ENCODE measurements at regions not wholly inside any gene's neighbourhood (a gene's known extent, or its start where the extent isn't known, plus 50 kb on each side); places are given as distances from the start of the nearest gene placed in this dataset.
"Not testable (repeated sequence)": the region's sequence is repeated elsewhere in the genome, so short reads cannot be mapped to it uniquely, and the experiment has no call there.

DNA sequence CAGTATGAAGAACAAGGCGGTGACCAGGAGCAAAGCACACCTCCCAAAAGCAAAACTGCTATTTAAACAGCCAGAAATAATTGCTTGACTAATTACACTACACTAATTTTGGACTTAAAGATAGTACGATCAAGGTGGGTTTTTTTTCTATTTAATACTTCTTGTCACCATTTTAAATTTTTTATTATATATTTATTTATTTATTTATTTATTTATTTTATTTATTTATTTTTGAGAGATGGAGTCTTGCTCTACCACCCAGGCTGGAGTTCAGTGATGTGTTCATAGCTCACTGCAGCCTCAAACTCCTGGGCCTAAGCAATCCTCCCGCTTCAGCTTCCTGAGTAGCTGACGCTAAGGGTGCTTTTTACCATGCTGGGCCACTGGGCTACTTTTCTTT lies 146.2 kb upstream of the IRX1 start:
- peaks cover 13% of the 10 kb centered on the region for H3K9me3 Mint-ChIP-seq
- H3K4me3 Mint-ChIP-seq = no peak overlapping the region
- H3K4me1 Mint-ChIP-seq = no peaks in the 10 kb centered on the region
- H3K36me3 Mint-ChIP-seq = no peaks in the 10 kb centered on the region; the same call in 1 of the 2 replicates
- H3K27me3 Mint-ChIP-seq (ENCODE audit: low read depth) = no peaks in the 10 kb centered on the region
- ChIA-PET CTCF (no interaction called here), POLR2A (no interaction called here)
- DNase-seq (ENCODE audit: low spot score) = no peak
- ATAC-seq = no peak
- TF ChIP-seq, protein P1, sequence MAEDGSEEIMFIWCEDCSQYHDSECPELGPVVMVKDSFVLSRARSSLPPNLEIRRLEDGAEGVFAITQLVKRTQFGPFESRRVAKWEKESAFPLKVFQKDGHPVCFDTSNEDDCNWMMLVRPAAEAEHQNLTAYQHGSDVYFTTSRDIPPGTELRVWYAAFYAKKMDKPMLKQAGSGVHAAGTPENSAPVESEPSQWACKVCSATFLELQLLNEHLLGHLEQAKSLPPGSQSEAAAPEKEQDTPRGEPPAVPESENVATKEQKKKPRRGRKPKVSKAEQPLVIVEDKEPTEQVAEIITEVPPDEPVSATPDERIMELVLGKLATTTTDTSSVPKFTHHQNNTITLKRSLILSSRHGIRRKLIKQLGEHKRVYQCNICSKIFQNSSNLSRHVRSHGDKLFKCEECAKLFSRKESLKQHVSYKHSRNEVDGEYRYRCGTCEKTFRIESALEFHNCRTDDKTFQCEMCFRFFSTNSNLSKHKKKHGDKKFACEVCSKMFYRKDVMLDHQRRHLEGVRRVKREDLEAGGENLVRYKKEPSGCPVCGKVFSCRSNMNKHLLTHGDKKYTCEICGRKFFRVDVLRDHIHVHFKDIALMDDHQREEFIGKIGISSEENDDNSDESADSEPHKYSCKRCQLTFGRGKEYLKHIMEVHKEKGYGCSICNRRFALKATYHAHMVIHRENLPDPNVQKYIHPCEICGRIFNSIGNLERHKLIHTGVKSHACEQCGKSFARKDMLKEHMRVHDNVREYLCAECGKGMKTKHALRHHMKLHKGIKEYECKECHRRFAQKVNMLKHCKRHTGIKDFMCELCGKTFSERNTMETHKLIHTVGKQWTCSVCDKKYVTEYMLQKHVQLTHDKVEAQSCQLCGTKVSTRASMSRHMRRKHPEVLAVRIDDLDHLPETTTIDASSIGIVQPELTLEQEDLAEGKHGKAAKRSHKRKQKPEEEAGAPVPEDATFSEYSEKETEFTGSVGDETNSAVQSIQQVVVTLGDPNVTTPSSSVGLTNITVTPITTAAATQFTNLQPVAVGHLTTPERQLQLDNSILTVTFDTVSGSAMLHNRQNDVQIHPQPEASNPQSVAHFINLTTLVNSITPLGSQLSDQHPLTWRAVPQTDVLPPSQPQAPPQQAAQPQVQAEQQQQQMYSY (CRISPR knock-in tag; IDR thresholded peaks at IDR 0.05) = no peak
- TF ChIP-seq CREB1 (CRISPR knock-in tag; IDR thresholded peaks at IDR 0.05) = no peak
- TF ChIP-seq, protein P2, sequence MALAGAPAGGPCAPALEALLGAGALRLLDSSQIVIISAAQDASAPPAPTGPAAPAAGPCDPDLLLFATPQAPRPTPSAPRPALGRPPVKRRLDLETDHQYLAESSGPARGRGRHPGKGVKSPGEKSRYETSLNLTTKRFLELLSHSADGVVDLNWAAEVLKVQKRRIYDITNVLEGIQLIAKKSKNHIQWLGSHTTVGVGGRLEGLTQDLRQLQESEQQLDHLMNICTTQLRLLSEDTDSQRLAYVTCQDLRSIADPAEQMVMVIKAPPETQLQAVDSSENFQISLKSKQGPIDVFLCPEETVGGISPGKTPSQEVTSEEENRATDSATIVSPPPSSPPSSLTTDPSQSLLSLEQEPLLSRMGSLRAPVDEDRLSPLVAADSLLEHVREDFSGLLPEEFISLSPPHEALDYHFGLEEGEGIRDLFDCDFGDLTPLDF (CRISPR knock-in tag; IDR thresholded peaks at IDR 0.05) = no peak
- TF ChIP-seq, protein P3, sequence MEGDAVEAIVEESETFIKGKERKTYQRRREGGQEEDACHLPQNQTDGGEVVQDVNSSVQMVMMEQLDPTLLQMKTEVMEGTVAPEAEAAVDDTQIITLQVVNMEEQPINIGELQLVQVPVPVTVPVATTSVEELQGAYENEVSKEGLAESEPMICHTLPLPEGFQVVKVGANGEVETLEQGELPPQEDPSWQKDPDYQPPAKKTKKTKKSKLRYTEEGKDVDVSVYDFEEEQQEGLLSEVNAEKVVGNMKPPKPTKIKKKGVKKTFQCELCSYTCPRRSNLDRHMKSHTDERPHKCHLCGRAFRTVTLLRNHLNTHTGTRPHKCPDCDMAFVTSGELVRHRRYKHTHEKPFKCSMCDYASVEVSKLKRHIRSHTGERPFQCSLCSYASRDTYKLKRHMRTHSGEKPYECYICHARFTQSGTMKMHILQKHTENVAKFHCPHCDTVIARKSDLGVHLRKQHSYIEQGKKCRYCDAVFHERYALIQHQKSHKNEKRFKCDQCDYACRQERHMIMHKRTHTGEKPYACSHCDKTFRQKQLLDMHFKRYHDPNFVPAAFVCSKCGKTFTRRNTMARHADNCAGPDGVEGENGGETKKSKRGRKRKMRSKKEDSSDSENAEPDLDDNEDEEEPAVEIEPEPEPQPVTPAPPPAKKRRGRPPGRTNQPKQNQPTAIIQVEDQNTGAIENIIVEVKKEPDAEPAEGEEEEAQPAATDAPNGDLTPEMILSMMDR (IDR thresholded peaks at IDR 0.05) = no peak
- TF ChIP-seq, protein P4, sequence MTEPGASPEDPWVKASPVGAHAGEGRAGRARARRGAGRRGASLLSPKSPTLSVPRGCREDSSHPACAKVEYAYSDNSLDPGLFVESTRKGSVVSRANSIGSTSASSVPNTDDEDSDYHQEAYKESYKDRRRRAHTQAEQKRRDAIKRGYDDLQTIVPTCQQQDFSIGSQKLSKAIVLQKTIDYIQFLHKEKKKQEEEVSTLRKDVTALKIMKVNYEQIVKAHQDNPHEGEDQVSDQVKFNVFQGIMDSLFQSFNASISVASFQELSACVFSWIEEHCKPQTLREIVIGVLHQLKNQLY (CRISPR knock-in tag; IDR thresholded peaks at IDR 0.05) = no peak
- H3K27ac Mint-ChIP-seq = no peak overlapping the region

DNA sequence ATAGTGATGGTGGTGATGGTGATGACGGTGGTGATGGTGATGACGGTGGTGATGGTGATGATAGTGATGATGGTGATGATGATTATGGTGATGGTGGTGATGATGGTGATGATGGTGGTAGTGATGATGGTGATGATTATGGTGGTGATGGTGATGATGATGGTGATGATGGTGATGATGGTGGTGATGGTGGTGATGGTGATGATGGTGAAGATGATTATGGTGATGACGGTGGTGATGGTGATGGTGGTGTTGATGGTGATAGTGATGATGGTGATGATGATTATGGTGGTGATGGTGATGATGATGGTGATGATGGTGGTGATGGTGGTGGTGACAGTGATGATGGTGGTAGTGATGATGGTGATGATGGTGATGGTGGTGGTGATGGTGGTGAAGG lies 149.2 kb upstream of the IRX1 start:
- TF ChIP-seq, protein P5, sequence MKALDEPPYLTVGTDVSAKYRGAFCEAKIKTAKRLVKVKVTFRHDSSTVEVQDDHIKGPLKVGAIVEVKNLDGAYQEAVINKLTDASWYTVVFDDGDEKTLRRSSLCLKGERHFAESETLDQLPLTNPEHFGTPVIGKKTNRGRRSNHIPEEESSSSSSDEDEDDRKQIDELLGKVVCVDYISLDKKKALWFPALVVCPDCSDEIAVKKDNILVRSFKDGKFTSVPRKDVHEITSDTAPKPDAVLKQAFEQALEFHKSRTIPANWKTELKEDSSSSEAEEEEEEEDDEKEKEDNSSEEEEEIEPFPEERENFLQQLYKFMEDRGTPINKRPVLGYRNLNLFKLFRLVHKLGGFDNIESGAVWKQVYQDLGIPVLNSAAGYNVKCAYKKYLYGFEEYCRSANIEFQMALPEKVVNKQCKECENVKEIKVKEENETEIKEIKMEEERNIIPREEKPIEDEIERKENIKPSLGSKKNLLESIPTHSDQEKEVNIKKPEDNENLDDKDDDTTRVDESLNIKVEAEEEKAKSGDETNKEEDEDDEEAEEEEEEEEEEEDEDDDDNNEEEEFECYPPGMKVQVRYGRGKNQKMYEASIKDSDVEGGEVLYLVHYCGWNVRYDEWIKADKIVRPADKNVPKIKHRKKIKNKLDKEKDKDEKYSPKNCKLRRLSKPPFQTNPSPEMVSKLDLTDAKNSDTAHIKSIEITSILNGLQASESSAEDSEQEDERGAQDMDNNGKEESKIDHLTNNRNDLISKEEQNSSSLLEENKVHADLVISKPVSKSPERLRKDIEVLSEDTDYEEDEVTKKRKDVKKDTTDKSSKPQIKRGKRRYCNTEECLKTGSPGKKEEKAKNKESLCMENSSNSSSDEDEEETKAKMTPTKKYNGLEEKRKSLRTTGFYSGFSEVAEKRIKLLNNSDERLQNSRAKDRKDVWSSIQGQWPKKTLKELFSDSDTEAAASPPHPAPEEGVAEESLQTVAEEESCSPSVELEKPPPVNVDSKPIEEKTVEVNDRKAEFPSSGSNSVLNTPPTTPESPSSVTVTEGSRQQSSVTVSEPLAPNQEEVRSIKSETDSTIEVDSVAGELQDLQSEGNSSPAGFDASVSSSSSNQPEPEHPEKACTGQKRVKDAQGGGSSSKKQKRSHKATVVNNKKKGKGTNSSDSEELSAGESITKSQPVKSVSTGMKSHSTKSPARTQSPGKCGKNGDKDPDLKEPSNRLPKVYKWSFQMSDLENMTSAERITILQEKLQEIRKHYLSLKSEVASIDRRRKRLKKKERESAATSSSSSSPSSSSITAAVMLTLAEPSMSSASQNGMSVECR (CRISPR knock-in tag; IDR thresholded peaks at IDR 0.05; ENCODE audit: borderline replicate concordance) = no peak
- TF ChIP-seq IRF2 (CRISPR knock-in tag; IDR thresholded peaks at IDR 0.05; ENCODE audit: borderline replicate concordance, low read depth) = no peak
- TF ChIP-seq, protein P6, sequence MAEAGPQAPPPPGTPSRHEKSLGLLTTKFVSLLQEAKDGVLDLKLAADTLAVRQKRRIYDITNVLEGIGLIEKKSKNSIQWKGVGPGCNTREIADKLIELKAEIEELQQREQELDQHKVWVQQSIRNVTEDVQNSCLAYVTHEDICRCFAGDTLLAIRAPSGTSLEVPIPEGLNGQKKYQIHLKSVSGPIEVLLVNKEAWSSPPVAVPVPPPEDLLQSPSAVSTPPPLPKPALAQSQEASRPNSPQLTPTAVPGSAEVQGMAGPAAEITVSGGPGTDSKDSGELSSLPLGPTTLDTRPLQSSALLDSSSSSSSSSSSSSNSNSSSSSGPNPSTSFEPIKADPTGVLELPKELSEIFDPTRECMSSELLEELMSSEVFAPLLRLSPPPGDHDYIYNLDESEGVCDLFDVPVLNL (CRISPR knock-in tag; IDR thresholded peaks at IDR 0.05; ENCODE audit: borderline replicate concordance, low read depth) = no peak
- TF ChIP-seq ZNF138 (CRISPR knock-in tag; conservative IDR thresholded peaks at IDR 0.05) = no peak
- TF ChIP-seq, protein P7, sequence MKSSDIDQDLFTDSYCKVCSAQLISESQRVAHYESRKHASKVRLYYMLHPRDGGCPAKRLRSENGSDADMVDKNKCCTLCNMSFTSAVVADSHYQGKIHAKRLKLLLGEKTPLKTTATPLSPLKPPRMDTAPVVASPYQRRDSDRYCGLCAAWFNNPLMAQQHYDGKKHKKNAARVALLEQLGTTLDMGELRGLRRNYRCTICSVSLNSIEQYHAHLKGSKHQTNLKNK (CRISPR knock-in tag; IDR thresholded peaks at IDR 0.05) = no peak
- TF ChIP-seq, protein P8, sequence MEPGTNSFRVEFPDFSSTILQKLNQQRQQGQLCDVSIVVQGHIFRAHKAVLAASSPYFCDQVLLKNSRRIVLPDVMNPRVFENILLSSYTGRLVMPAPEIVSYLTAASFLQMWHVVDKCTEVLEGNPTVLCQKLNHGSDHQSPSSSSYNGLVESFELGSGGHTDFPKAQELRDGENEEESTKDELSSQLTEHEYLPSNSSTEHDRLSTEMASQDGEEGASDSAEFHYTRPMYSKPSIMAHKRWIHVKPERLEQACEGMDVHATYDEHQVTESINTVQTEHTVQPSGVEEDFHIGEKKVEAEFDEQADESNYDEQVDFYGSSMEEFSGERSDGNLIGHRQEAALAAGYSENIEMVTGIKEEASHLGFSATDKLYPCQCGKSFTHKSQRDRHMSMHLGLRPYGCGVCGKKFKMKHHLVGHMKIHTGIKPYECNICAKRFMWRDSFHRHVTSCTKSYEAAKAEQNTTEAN (CRISPR knock-in tag; IDR thresholded peaks at IDR 0.05) = no peak
- TF ChIP-seq, protein P9, sequence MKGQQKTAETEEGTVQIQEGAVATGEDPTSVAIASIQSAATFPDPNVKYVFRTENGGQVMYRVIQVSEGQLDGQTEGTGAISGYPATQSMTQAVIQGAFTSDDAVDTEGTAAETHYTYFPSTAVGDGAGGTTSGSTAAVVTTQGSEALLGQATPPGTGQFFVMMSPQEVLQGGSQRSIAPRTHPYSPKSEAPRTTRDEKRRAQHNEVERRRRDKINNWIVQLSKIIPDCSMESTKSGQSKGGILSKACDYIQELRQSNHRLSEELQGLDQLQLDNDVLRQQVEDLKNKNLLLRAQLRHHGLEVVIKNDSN (CRISPR knock-in tag; IDR thresholded peaks at IDR 0.05) = no peak
- no peak for TF ChIP-seq ZNF121 (CRISPR knock-in tag; IDR thresholded peaks at IDR 0.05)
- TF ChIP-seq SMAD4 (CRISPR knock-in tag; IDR thresholded peaks at IDR 0.05) = no peak
- TF ChIP-seq OVOL2 (CRISPR knock-in tag; IDR thresholded peaks at IDR 0.05; ENCODE audit: borderline replicate concordance) = no peak
- no peak for TF ChIP-seq NR1H2 (CRISPR knock-in tag; IDR thresholded peaks at IDR 0.05)
- DNase-seq (ENCODE audit: low spot score) = no peak
- Mint-ChIP-seq H3K27me3 (ENCODE audit: low read depth) (no peaks in the 10 kb centered on the region), H3K4me1 (no peaks in the 10 kb centered on the region), H3K27ac (no peak overlapping the region), H3K9me3 (no peaks in the 10 kb centered on the region; the same call in 1 of the 2 replicates), H3K4me3 (no peak overlapping the region), H3K36me3 (no peaks in the 10 kb centered on the region)
- no peak for ATAC-seq
- POLR2A ChIA-PET = no interaction called here
- CTCF ChIA-PET = no interaction called here

DNA sequence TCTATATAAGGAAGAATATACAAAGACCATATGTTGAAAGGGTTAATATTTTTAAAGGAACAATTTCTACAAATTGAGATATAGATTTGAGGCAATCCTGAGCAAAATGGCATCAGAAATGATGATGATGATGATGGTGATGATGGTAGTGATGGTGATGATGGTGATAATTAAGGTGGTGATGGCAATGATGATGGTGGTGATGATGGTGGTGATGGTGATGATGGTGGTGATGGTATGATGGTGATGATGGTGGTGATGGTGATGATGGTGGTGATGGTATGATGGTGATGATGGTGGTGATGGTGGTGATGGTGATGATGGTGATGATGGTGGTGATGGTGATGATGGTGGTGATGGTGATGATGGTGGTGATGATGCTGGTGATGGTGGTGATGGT lies 150.1 kb upstream of the IRX1 start:
- H3K36me3 Mint-ChIP-seq; H3K4me3 Mint-ChIP-seq; H3K4me1 Mint-ChIP-seq; H3K27ac Mint-ChIP-seq; POLR2A ChIA-PET; H3K27me3 Mint-ChIP-seq (ENCODE audit: low read depth); H3K9me3 Mint-ChIP-seq; ATAC-seq; DNase-seq (ENCODE audit: low spot score); CTCF ChIA-PET: not testable (repeated sequence)

Data from WTC11 (cell line).